ENCODE measurements at regions not wholly inside any gene's neighbourhood (a gene's known extent, or its start where the extent isn't known, plus 50 kb on each side); places are given as distances from the start of the nearest gene placed in this dataset.

GRCh38 chr5:101561018-101561417, 657.9 kb upstream of the ST8SIA4 start:
- no peak overlapping the region for H3K27ac Mint-ChIP-seq (ENCODE audit: unreplicated experiment)
- H3K4me1 ChIP-seq, result no peaks in the 10 kb centered on the region; the same call in 1 of the 2 replicates
- DNase-seq, result no peak
- intact Hi-C loops (cut with micrococcal nuclease; ENCODE audit: unreplicated experiment), result no loop called here
- H3K9me3 ChIP-seq, result no peaks in the 10 kb centered on the region; the same call in 1 of the 2 replicates
- H3K4me1 Mint-ChIP-seq (ENCODE audit: low read depth, unreplicated experiment), result peaks cover 11% of the 10 kb centered on the region
- H3K4me3 ChIP-seq (ENCODE audit: low read depth, low read length), result no peak overlapping the region
- ChIA-PET POLR2A (no interaction called here), CTCF (no interaction called here)
- H3K36me3 Mint-ChIP-seq (ENCODE audit: insufficient read depth, unreplicated experiment), result no peaks in the 10 kb centered on the region
- no peaks in the 10 kb centered on the region for H3K27me3 Mint-ChIP-seq (ENCODE audit: insufficient read depth, unreplicated experiment)
- H3K36me3 ChIP-seq (ENCODE audit: control insufficient read depth, insufficient read depth, low read length), result no peaks in the 10 kb centered on the region
- H3K27me3 ChIP-seq (replicated peaks; ENCODE audit: control insufficient read depth, insufficient read depth, low read length), result no peaks in the 10 kb centered on the region
- peaks cover 12% of the 10 kb centered on the region for H3K9me3 Mint-ChIP-seq (ENCODE audit: unreplicated experiment)
- BruUV-seq (replicated peaks), result no TSS peak
- TF ChIP-seq CTCF (IDR thresholded peaks at IDR 0.05; ENCODE audit: insufficient read depth in 1 of 2, low read depth in 1 of 2, low read length in 1 of 2, severe bottlenecking in 1 of 2, unreplicated experiment in 1 of 2), result no peak
- no peak overlapping the region for H3K4me3 Mint-ChIP-seq (ENCODE audit: unreplicated experiment)

DNA sequence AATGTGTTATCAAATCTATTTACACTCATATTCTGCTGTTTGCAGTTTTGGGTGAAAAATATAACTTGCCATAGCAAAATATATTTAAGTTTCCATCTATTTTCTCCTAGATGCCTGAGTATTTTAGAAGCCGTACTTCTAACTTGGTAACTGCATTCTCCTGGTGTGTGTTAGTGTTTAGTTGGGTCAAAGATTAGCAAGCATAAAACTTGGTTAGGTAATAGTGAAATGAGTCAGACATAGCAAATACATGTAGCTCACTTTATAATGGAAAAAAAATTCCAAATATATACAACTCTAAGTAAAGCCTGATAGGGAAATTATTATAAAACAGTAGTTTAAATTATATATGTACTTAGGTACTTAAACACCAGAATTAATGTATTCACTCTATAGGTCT, 640.7 kb upstream of the ST8SIA4 start:
- no peaks in the 10 kb centered on the region for H3K9me3 ChIP-seq
- H3K27me3 ChIP-seq (replicated peaks; ENCODE audit: control insufficient read depth, insufficient read depth, low read length), result no peaks in the 10 kb centered on the region
- intact Hi-C loops (cut with micrococcal nuclease; ENCODE audit: unreplicated experiment), result no loop called here
- no peaks in the 10 kb centered on the region for H3K36me3 ChIP-seq (ENCODE audit: control insufficient read depth, insufficient read depth, low read length)
- Mint-ChIP-seq H3K4me1 (ENCODE audit: low read depth, unreplicated experiment) (peaks cover 7% of the 10 kb centered on the region), H3K27ac (ENCODE audit: unreplicated experiment) (no peak overlapping the region), H3K27me3 (ENCODE audit: insufficient read depth, unreplicated experiment) (no peaks in the 10 kb centered on the region), H3K4me3 (ENCODE audit: unreplicated experiment) (no peak overlapping the region), H3K36me3 (ENCODE audit: insufficient read depth, unreplicated experiment) (no peaks in the 10 kb centered on the region), H3K9me3 (ENCODE audit: unreplicated experiment) (no peaks in the 10 kb centered on the region)
- no peaks in the 10 kb centered on the region for H3K4me1 ChIP-seq
- TF ChIP-seq CTCF (IDR thresholded peaks at IDR 0.05; ENCODE audit: insufficient read depth in 1 of 2, low read depth in 1 of 2, low read length in 1 of 2, severe bottlenecking in 1 of 2, unreplicated experiment in 1 of 2), result no peak
- no peak overlapping the region for H3K4me3 ChIP-seq (ENCODE audit: low read depth, low read length)
- CTCF ChIA-PET, result no interaction called here
- POLR2A ChIA-PET, result no interaction called here
- DNase-seq, result no peak
- no TSS peak for BruUV-seq (replicated peaks)

- Histone ChIP-seq H3K9me3 (peaks cover 6% of the 10 kb centered on the region; the same call in 1 of the 2 replicates), H3K4me1 (no peaks in the 10 kb centered on the region), H3K36me3 (ENCODE audit: control insufficient read depth, insufficient read depth, low read length) (no peaks in the 10 kb centered on the region), H3K4me3 (ENCODE audit: low read depth, low read length) (no peak overlapping the region), H3K27me3 (replicated peaks; ENCODE audit: control insufficient read depth, insufficient read depth, low read length) (no peaks in the 10 kb centered on the region)
- ChIA-PET POLR2A (no interaction called here), CTCF (no interaction called here)
- no peaks in the 10 kb centered on the region for H3K36me3 Mint-ChIP-seq (ENCODE audit: insufficient read depth, unreplicated experiment)
- no peak for TF ChIP-seq CTCF (IDR thresholded peaks at IDR 0.05; ENCODE audit: insufficient read depth in 1 of 2, low read depth in 1 of 2, low read length in 1 of 2, severe bottlenecking in 1 of 2, unreplicated experiment in 1 of 2)
- no peaks in the 10 kb centered on the region for H3K4me1 Mint-ChIP-seq (ENCODE audit: low read depth, unreplicated experiment)
- H3K27ac Mint-ChIP-seq (ENCODE audit: unreplicated experiment), result no peak overlapping the region
- no peaks in the 10 kb centered on the region for H3K9me3 Mint-ChIP-seq (ENCODE audit: unreplicated experiment)
- no TSS peak for BruUV-seq (replicated peaks)
- intact Hi-C loops (cut with micrococcal nuclease; ENCODE audit: unreplicated experiment), result no loop called here
- H3K4me3 Mint-ChIP-seq (ENCODE audit: unreplicated experiment), result no peak overlapping the region
- no peaks in the 10 kb centered on the region for H3K27me3 Mint-ChIP-seq (ENCODE audit: insufficient read depth, unreplicated experiment)
- no peak for DNase-seq
Observed at GRCh38 chr5:101539315-101539714, 636.2 kb upstream of the ST8SIA4 start.
